H1 (cell line): ENCODE measurements at regions not wholly inside any gene's neighbourhood (a gene's known extent, or its start where the extent isn't known, plus 50 kb on each side); places are given as distances from the start of the nearest gene placed in this dataset.

Experiments used
- CTCF ChIA-PET: fragments of 300-600 bp; sonication (Branson Sonifier 250); formaldehyde crosslinking; loops from one replicate; lab custom pipeline; 2021; ENCODE audit not compliant: partially characterized antibody; lab: Charles Lee
- POLR2A ChIA-PET: fragments of 300-600 bp; sonication (Branson Sonifier 250); formaldehyde crosslinking; loops from one replicate; lab custom pipeline; 2021; ENCODE audit warnings: inconsistent platforms; ENCODE audit not compliant: partially characterized antibody; lab: Charles Lee
- DNase-seq, 2 experiments: peaks; one replicate each; pipeline versions ENCODE4 v3.0.0 to v3.0.0-alpha.2; 2010 to 2022; ENCODE audit warnings: low spot score in 2 of 2, low read depth in 1 of 2, mixed read lengths in 1 of 2
- FAIRE-seq: peaks from 2 replicates; lab custom pipeline; 2011; peaks lifted over from hg19 to GRCh38; lab: Jason Lieb, UNC
- H2AFZ ChIP-seq: 2 replicates; pipeline ENCODE4 v1.8.1; 2012; ENCODE audit warnings: low read length, inconsistent platforms
- H2AK5ac ChIP-seq: 2 replicates; pipeline ENCODE4 v1.6.1; 2013; ENCODE audit warnings: low read depth, low read length
- H2BK120ac ChIP-seq: replicated peaks from 2 replicates; pipeline ENCODE3; 2013; ENCODE audit warnings: low read depth, low read length, inconsistent platforms
- H2BK12ac ChIP-seq: 2 replicates; pipeline ENCODE4 v1.6.1; 2013; ENCODE audit warnings: low read depth, low read length
- H2BK15ac ChIP-seq: 2 replicates; pipeline ENCODE4 v1.6.1; 2013; ENCODE audit warnings: low read length
- H2BK20ac ChIP-seq: 2 replicates; pipeline ENCODE4 v1.6.1; 2013; ENCODE audit warnings: low read length
- H2BK5ac ChIP-seq: 2 replicates; pipeline ENCODE4 v1.6.1; 2013; ENCODE audit warnings: low read depth, low read length
- H3K14ac ChIP-seq: 2 replicates; pipeline ENCODE4 v1.6.1; 2013; ENCODE audit warnings: inconsistent platforms; ENCODE audit not compliant: insufficient read length
- H3K18ac ChIP-seq: 2 replicates; pipeline ENCODE4 v1.6.1; 2013; ENCODE audit warnings: low read length; ENCODE audit errors: extremely low read depth
- H3K23ac ChIP-seq: 2 replicates; pipeline ENCODE4 v1.6.1; 2013; ENCODE audit warnings: inconsistent platforms; ENCODE audit not compliant: insufficient read length
- H3K23me2 ChIP-seq: 2 replicates; pipeline ENCODE4 v1.6.1; 2013; ENCODE audit warnings: low read depth, low read length
- H3K27ac ChIP-seq: 2 replicates; pipeline ENCODE4 v1.6.1; 2011; ENCODE audit warnings: low read depth, low read length, inconsistent platforms
- H3K27me3 ChIP-seq, 4 experiments: replicated peaks in 1 of 4; 1 replicate in 1 of 4; 2 replicates in 3 of 4; pipeline versions ENCODE4 v1.6.1 to v1.8.1; 2011 to 2013; ENCODE audit warnings: low read length in 3 of 4, mild to moderate bottlenecking in 3 of 4, inconsistent platforms in 2 of 4, mixed read lengths in 2 of 4, moderate library complexity in 1 of 4; ENCODE audit not compliant: control insufficient read depth in 3 of 4, insufficient read depth in 3 of 4; ENCODE audit errors: extremely low read depth in 1 of 4
- H3K36me3 ChIP-seq, 4 experiments: 2 replicates each; pipeline versions ENCODE4 v1.6.1 to v1.8.1; 2011 to 2013; ENCODE audit warnings: mild to moderate bottlenecking in 4 of 4, low read length in 3 of 4, moderate library complexity in 2 of 4, control low read depth in 1 of 4, inconsistent platforms in 1 of 4; ENCODE audit not compliant: insufficient read depth in 4 of 4, control insufficient read depth in 2 of 4
- H3K4ac ChIP-seq: replicated peaks from 2 replicates; pipeline ENCODE3; 2013; ENCODE audit warnings: low read length, low read depth, mixed read lengths, inconsistent platforms; ENCODE audit not compliant: insufficient read length
- H3K4me1 ChIP-seq, 4 experiments: replicated peaks in 1 of 4; 1 replicate in 1 of 4; 2 replicates in 3 of 4; pipeline versions ENCODE4 v1.6.1 to v1.8.1; 2011 to 2013; ENCODE audit warnings: low read length in 3 of 4, inconsistent platforms in 2 of 4, mixed read lengths in 1 of 4; ENCODE audit not compliant: insufficient read depth in 4 of 4, control insufficient read depth in 3 of 4
- H3K4me2 ChIP-seq, 2 experiments: 2 replicates each; pipeline versions ENCODE4 v1.6.1 to v1.8.1; 2011 to 2013; ENCODE audit warnings: low read depth in 2 of 2, low read length in 2 of 2, control low read depth in 1 of 2, inconsistent platforms in 1 of 2, mild to moderate bottlenecking in 1 of 2; ENCODE audit not compliant: insufficient read depth in 1 of 2
- H3K4me3 ChIP-seq, 4 experiments: fragments of 200-600, 300-600 bp in 1 of 4; sonication (generic), shearing (Covaris generic), sonication (Bioruptor Twin) in 1 of 4; 2 replicates each; pipeline versions ENCODE4 v1.5.1 to v1.8.1; 2011 to 2016; ENCODE audit warnings: low read length in 4 of 4, low read depth in 3 of 4, control low read depth in 2 of 4, inconsistent platforms in 2 of 4, mild to moderate bottlenecking in 2 of 4, mixed read lengths in 1 of 4, moderate library complexity in 1 of 4; ENCODE audit not compliant: insufficient read depth in 2 of 4; ENCODE audit errors: extremely low read depth in 1 of 4
- H3K56ac ChIP-seq: replicated peaks from 2 replicates; pipeline ENCODE3; 2013; ENCODE audit warnings: low read depth, mild to moderate bottlenecking, mixed read lengths, low read length, inconsistent platforms; ENCODE audit not compliant: insufficient read length
- H3K79me1 ChIP-seq: 2 replicates; pipeline ENCODE4 v1.6.1; 2013; ENCODE audit warnings: low read depth, low read length, control low read depth
- H3K79me2 ChIP-seq, 2 experiments: 2 replicates each; pipeline versions ENCODE4 v1.6.1 to v1.8.1; 2012 to 2013; ENCODE audit warnings: low read length in 2 of 2, mild to moderate bottlenecking in 2 of 2, inconsistent platforms in 1 of 2; ENCODE audit not compliant: insufficient read depth in 2 of 2, control insufficient read depth in 1 of 2
- H3K9ac ChIP-seq, 4 experiments: replicated peaks in 1 of 4; 1 replicate in 1 of 4; 2 replicates in 3 of 4; pipeline versions ENCODE4 v1.6.1 to v1.8.1; 2011 to 2013; ENCODE audit warnings: low read depth in 3 of 4, low read length in 3 of 4, control low read depth in 2 of 4, mild to moderate bottlenecking in 2 of 4, moderate library complexity in 2 of 4, inconsistent platforms in 1 of 4; ENCODE audit errors: extremely low read depth in 1 of 4
- H3K9me3 ChIP-seq, 2 experiments: 2 replicates each; pipeline versions ENCODE4 v1.6.1 to v1.8.1; 2012 to 2013; ENCODE audit warnings: mild to moderate bottlenecking in 2 of 2, moderate library complexity in 2 of 2, control low read depth in 1 of 2, inconsistent platforms in 1 of 2, low read depth in 1 of 2, low read length in 1 of 2, mixed read lengths in 1 of 2; ENCODE audit not compliant: insufficient read depth in 2 of 2
- H4K20me1 ChIP-seq, 2 experiments: replicated peaks in 1 of 2; 2 replicates each; pipeline versions ENCODE3 to v1.8.1; 2011 to 2013; ENCODE audit warnings: inconsistent platforms in 2 of 2, low read length in 2 of 2, mild to moderate bottlenecking in 1 of 2; ENCODE audit not compliant: insufficient read depth in 2 of 2, control insufficient read depth in 1 of 2
- H4K5ac ChIP-seq: 2 replicates; pipeline ENCODE4 v1.6.1; 2013; ENCODE audit warnings: low read length, low read depth, mixed read lengths, inconsistent platforms; ENCODE audit not compliant: insufficient read length
- H4K8ac ChIP-seq: 2 replicates; pipeline ENCODE4 v1.8.0; 2013; ENCODE audit warnings: mild to moderate bottlenecking, moderate library complexity, low read length, inconsistent platforms; ENCODE audit not compliant: insufficient read depth; ENCODE audit errors: extremely low read depth
- H4K91ac ChIP-seq: replicated peaks from 2 replicates; pipeline ENCODE3; 2013; ENCODE audit warnings: low read length, mixed read lengths, inconsistent platforms; ENCODE audit not compliant: insufficient read length
- E2F6 ChIP-seq: IDR thresholded peaks from 2 replicates; pipeline ENCODE4 v1.6.1; 2012; ENCODE audit warnings: inconsistent platforms
- KDM4A ChIP-seq: IDR thresholded peaks from one replicate; pipeline ENCODE4 v1.7.1; 2012; ENCODE audit warnings: low read depth, mild to moderate bottlenecking, moderate library complexity, low read length, inconsistent platforms; ENCODE audit not compliant: severe bottlenecking
- WGBS, 2 experiments: shearing (Covaris generic) in 1 of 2; methylation state at CpG; one replicate each; pipeline versions ENCODE4 v1.1.6 to v1.1.7; 2013 to 2015; ENCODE audit warnings: low lambda C conversion rate in 2 of 2, mixed read lengths in 2 of 2, inconsistent platforms in 1 of 2, low coverage in 1 of 2, missing lambda C conversion rate in 1 of 2; ENCODE audit not compliant: insufficient replicate concordance in 2 of 2, insufficient coverage in 1 of 2, insufficient read length in 1 of 2; ENCODE audit errors: extremely low coverage in 1 of 2, missing lambda C conversion rate in 1 of 2; 5-methylcytosine and 5-hydroxymethylcytosine counted together

- H3K27ac ChIP-seq, result no peak overlapping the region
- no peak overlapping the region for H4K5ac ChIP-seq
- H2BK15ac ChIP-seq, result no peak overlapping the region
- peaks cover 0 to 2% of the 10 kb centered on the region in 2 experiments; a peak in 1 of 4 replicates for H3K9me3 ChIP-seq
- H2AFZ ChIP-seq, result no peak overlapping the region
- no peak overlapping the region for H4K8ac ChIP-seq
- no peak overlapping the region for H3K4me3 ChIP-seq
- peak in 1 of 2 experiments; percentile 14 for DNase-seq
- peaks cover 0 to 13% (median 0%) of the 10 kb centered on the region in 4 experiments; a peak in 4 of 8 replicates for H3K36me3 ChIP-seq
- H3K23me2 ChIP-seq, result no peaks in the 10 kb centered on the region; the same call in 1 of the 2 replicates
- no peak overlapping the region for H3K9ac ChIP-seq
- H2BK120ac ChIP-seq, result no peak overlapping the region
- no peak overlapping the region for H2AK5ac ChIP-seq
- ChIA-PET POLR2A (interaction anchor here (1.0 to 2.5 kb wide), 3 partner anchors 16 to 292 kb away, joined by 3 to 6 read pairs (median 3); partner anchors contain the start of gene CCDC34), CTCF (interaction anchor here (1.2 to 5.0 kb wide), 10 partner anchors 9 to 930 kb away, joined by 3 to 47 read pairs (median 7); no protein-coding TSS in a partner anchor)
- H3K14ac ChIP-seq, result no peak overlapping the region
- H3K79me1 ChIP-seq, result no peaks in the 10 kb centered on the region
- H3K27me3 ChIP-seq, result no peaks in the 10 kb centered on the region
- H3K79me2 ChIP-seq, result no peaks in the 10 kb centered on the region
- no peak overlapping the region for H3K56ac ChIP-seq
- no peak overlapping the region for H2BK5ac ChIP-seq
- H4K20me1 ChIP-seq, result no peaks in the 10 kb centered on the region
- peaks cover 0 to 18% (median 1%) of the 10 kb centered on the region in 4 experiments; a peak in 1 of 7 replicates for H3K4me1 ChIP-seq
- H4K91ac ChIP-seq, result no peak overlapping the region
- no peak overlapping the region for H3K23ac ChIP-seq
- 89% methylated on average over 5 of the region's 5 CpGs; no CpG with 5 or more reads in 1 of the 2 experiments for WGBS, 2 experiments
- no peak overlapping the region for H3K18ac ChIP-seq
- no peak overlapping the region for H2BK12ac ChIP-seq
- no peak for FAIRE-seq
- no peak overlapping the region for H3K4ac ChIP-seq
- no peak overlapping the region for H2BK20ac ChIP-seq
- H3K4me2 ChIP-seq, result no peak overlapping the region
- TF ChIP-seq KDM4A, result no peak
- TF ChIP-seq E2F6, result no peak
Observed at GRCh38 chr11:27214713-27215112, 148.3 kb downstream of the CCDC34 start.
